Fibroblast of lung (primary cell): ENCODE measurements at regions not wholly inside any gene's neighbourhood (a gene's known extent, or its start where the extent isn't known, plus 50 kb on each side); places are given as distances from the start of the nearest gene placed in this dataset.

ENCODE experiments used
- CTCF ChIP-seq, 2 donors: IDR thresholded peaks in 1 of 2; conservative IDR thresholded peaks in 1 of 2; 1 replicate in 1 of 2; 2 replicates in 1 of 2; pipeline ENCODE4 v1.5.1; 2011 to 2012; ENCODE audit warnings: low read length in 2 of 2, control low read depth in 1 of 2, inconsistent platforms in 1 of 2, low read depth in 1 of 2, mild to moderate bottlenecking in 1 of 2
- EZH2 ChIP-seq: IDR thresholded peaks from 2 replicates; pipeline ENCODE4 v1.5.1; 2012; ENCODE audit warnings: low read length, control low read depth, mild to moderate bottlenecking; ENCODE audit errors: missing control alignments

GRCh38 chr22:48587236-48587865 is 1240.3 kb downstream of the BRD1 start:
- TF ChIP-seq CTCF (conservative IDR thresholded peaks at IDR 0.05 in 1 of 2, IDR thresholded peaks at IDR 0.05 in 1 of 2; ENCODE audit: low read depth in 1 of 2, low read length in 2 of 2) (no peak), EZH2 (no peak)
